Left lobe of liver (tissue), 2 donors: ENCODE measurements at regions not wholly inside any gene's neighbourhood (a gene's known extent, or its start where the extent isn't known, plus 50 kb on each side); places are given as distances from the start of the nearest gene placed in this dataset.

Experiments used
- ATAC-seq: fragments of 200-7000 bp; cut with Tn5 transposase; one replicate; pipeline ENCODE4 v1.9.1; 2020; ENCODE audit warnings: mild to moderate bottlenecking, moderate library complexity
- DNase-seq: peaks from one replicate; pipeline ENCODE4 v3.0.0-alpha.2; 2020; ENCODE audit warnings: low spot score
- donor health status: DM: no; HTN: no; CAD: no; lungs with moderate emphysema.
- donor health status: DM: no; HTN: yes; CAD: no.

- no peak for ATAC-seq
- no peak for DNase-seq
These were observed 338.5 kb downstream of the PLK2 start for GRCh38 chr5:58121391-58121790.

- DNase-seq (no peak), ATAC-seq (no peak)
These were observed 342.3 kb downstream of the PLK2 start for GRCh38 chr5:58117542-58117941.

GRCh38 chr5:58116346-58116745, 343.5 kb downstream of the PLK2 start:
- ATAC-seq (no peak), DNase-seq (no peak)

GRCh38 chr5:58115811-58116210, 344.1 kb downstream of the PLK2 start:
- ATAC-seq (no peak), DNase-seq (no peak)

- ATAC-seq (no peak), DNase-seq (no peak)
These were observed 345.6 kb downstream of the PLK2 start for GRCh38 chr5:58114324-58114723.

- DNase-seq, result no peak
- ATAC-seq, result no peak
These were observed 346.7 kb downstream of the PLK2 start for GRCh38 chr5:58113172-58113571.

- ATAC-seq (no peak), DNase-seq (no peak)
These were observed 351.4 kb downstream of the PLK2 start for GRCh38 chr5:58108511-58108910.

- ATAC-seq (no peak), DNase-seq (no peak)
These were observed 352.2 kb downstream of the PLK2 start for GRCh38 chr5:58107704-58108103.

- ATAC-seq, result no peak
- DNase-seq, result no peak
These were observed 353.0 kb downstream of the PLK2 start for GRCh38 chr5:58106754-58107410.

GRCh38 chr5:58105836-58106235, 354.1 kb downstream of the PLK2 start:
- no peak for ATAC-seq
- no peak for DNase-seq

- ATAC-seq, result no peak
- no peak for DNase-seq
These were observed 360.6 kb downstream of the PLK2 start for GRCh38 chr5:58099257-58099656.

- ATAC-seq, result no peak
- DNase-seq, result no peak
These were observed 365.9 kb downstream of the PLK2 start for GRCh38 chr5:58094031-58094430.

GRCh38 chr5:58090704-58091103, 369.2 kb downstream of the PLK2 start:
- ATAC-seq (no peak), DNase-seq (no peak)

GRCh38 chr5:58088941-58089340, 370.9 kb downstream of the PLK2 start:
- ATAC-seq (no peak), DNase-seq (no peak)

GRCh38 chr5:58087905-58088304, 372.0 kb downstream of the PLK2 start:
- no peak for DNase-seq

GRCh38 chr5:58087123-58087522, 372.8 kb downstream of the PLK2 start:
- ATAC-seq (no peak), DNase-seq (no peak)

More at GRCh38 chr5:58087905-58088304, 372.0 kb downstream of the PLK2 start:
- no peak for ATAC-seq

GRCh38 chr5:58085800-58086199, 374.1 kb downstream of the PLK2 start:
- ATAC-seq (no peak), DNase-seq (no peak)

- ATAC-seq (no peak), DNase-seq (no peak)
These were observed 378.5 kb downstream of the PLK2 start for GRCh38 chr5:58081435-58081834.

- ATAC-seq (no peak), DNase-seq (no peak)
These were observed 379.3 kb downstream of the PLK2 start for GRCh38 chr5:58080573-58080972.

- no peak for DNase-seq
- no peak for ATAC-seq
These were observed 381.9 kb downstream of the PLK2 start for GRCh38 chr5:58077966-58078365.

GRCh38 chr5:58077416-58077815, 382.5 kb downstream of the PLK2 start:
- no peak for ATAC-seq
- DNase-seq, result no peak

GRCh38 chr5:58076483-58077257, 383.2 kb downstream of the PLK2 start:
- no peak for ATAC-seq
- no peak for DNase-seq

- DNase-seq (no peak), ATAC-seq (no peak)
These were observed 384.0 kb downstream of the PLK2 start for GRCh38 chr5:58075907-58076306.
